GM10266 (cell line): ENCODE measurements at regions not wholly inside any gene's neighbourhood (a gene's known extent, or its start where the extent isn't known, plus 50 kb on each side); places are given as distances from the start of the nearest gene placed in this dataset.

Experiments
- DNase-seq: peaks from one replicate; pipeline ENCODE4 v3.0.0; 2012; ENCODE audit errors: extremely low spot score
- TF ChIP-seq, protein P1 (sequence below): IDR thresholded peaks from 2 replicates; pipeline ENCODE4 v1.5.1; 2012; ENCODE audit warnings: mild to moderate bottlenecking, low read depth; ENCODE audit not compliant: control insufficient read depth, insufficient read depth; ENCODE audit errors: missing control alignments

DNA sequence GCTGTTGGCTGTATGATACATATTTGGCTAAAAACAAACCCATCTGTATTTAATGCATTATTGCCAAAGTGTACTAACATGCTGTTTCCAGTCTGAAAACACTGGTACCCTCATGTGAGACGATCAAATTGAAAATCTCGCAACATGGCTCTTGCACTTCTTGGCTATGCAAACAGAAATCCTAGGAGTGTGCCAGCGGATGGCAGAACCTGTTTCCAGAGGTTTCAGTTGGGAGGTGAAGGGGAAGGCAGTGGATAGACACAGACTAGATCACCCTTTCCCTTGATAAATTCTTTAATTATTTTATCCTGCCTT lies 350.3 kb downstream of the TUSC7 start:
- DNase-seq: no peak
- TF ChIP-seq, protein P1, sequence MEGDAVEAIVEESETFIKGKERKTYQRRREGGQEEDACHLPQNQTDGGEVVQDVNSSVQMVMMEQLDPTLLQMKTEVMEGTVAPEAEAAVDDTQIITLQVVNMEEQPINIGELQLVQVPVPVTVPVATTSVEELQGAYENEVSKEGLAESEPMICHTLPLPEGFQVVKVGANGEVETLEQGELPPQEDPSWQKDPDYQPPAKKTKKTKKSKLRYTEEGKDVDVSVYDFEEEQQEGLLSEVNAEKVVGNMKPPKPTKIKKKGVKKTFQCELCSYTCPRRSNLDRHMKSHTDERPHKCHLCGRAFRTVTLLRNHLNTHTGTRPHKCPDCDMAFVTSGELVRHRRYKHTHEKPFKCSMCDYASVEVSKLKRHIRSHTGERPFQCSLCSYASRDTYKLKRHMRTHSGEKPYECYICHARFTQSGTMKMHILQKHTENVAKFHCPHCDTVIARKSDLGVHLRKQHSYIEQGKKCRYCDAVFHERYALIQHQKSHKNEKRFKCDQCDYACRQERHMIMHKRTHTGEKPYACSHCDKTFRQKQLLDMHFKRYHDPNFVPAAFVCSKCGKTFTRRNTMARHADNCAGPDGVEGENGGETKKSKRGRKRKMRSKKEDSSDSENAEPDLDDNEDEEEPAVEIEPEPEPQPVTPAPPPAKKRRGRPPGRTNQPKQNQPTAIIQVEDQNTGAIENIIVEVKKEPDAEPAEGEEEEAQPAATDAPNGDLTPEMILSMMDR: no peak

DNA sequence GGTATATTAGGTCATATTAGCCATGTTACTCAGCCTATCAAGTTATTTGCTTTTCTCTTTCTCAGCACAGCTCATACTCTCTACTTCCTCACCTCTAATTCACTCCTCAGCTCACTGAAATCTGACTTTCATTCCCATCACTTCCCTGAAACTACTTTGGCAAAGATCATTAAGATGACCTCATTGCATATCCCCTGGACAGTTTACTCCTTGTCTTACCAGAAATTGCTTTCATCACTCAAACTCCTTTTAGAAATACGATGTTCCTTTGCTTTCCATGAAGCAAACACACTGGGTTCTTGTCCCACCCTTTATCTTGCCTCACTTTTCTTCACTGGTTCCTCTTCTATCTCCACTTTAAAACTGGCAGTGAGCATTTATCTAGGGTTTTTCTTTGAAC lies 354.4 kb downstream of the TUSC7 start:
- TF ChIP-seq, protein P1: no peak
- no peak for DNase-seq

DNA sequence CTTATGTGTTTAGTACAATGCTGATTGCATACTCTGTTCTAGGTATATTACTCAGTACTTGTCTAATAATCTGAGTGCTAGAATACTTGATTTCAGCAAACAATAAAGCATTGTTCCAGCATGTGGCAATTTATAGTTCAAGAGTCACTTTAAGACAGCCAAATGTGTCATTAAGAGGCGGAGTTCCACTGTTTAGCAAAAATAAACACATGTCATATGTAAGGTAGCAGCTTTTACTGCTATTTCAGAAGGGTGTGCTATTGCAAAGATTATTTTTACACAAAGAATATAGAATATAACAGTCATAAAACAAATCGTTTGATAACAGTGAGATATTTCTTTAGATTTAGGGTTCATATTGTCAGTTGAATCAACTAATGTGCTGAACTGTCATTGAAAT lies 358.7 kb downstream of the TUSC7 start:
- DNase-seq: no peak
- TF ChIP-seq, protein P1: no peak

- TF ChIP-seq, protein P1: no peak
- DNase-seq: no peak
These were observed 365.2 kb downstream of the TUSC7 start for GRCh38 chr3:117074826-117075225.

GRCh38 chr3:117079997-117080396 lies 370.4 kb downstream of the TUSC7 start:
- TF ChIP-seq, protein P1: no peak
- no peak for DNase-seq

DNA sequence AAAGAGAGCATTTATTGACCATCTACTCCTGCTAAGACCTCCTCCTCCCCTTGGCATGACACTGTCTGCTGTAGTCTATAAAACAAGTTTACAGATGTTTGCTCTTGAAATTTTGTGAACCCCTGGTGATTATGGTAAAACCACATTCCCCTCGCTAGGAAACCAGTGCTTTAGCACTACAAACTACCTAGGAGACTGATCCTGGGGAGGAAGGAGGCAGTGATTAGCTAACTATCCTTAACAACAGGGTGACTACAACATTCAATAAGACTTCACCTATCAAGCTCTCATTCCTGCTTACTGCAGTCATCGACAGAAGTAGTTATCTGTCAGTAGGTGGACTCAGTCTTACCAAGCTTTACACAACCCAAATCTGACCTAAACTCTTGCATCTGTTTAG lies 371.3 kb downstream of the TUSC7 start:
- DNase-seq: no peak
- TF ChIP-seq, protein P1: no peak

GRCh38 chr3:117084277-117084676 lies 374.7 kb downstream of the TUSC7 start:
- TF ChIP-seq, protein P1: no peak
- DNase-seq: no peak
